GM12878 (cell line): ENCODE measurements at regions not wholly inside any gene's neighbourhood (a gene's known extent, or its start where the extent isn't known, plus 50 kb on each side); places are given as distances from the start of the nearest gene placed in this dataset.
A peak's percentile ranks its signal among the peaks of the same experiment; 100 is the strongest.

Experiments used
- ATF2 ChIP-seq: IDR thresholded peaks from 2 replicates; pipeline ENCODE4 v1.6.1; 2012; ENCODE audit warnings: low read length, inconsistent platforms
- BMI1 ChIP-seq: fragments of 450-650 bp; IDR thresholded peaks from 2 replicates; pipeline ENCODE4 v1.6.1; 2016; ENCODE audit warnings: mild to moderate bottlenecking, moderate library complexity, borderline replicate concordance
- CEBPZ ChIP-seq: fragments of 150-350 bp; IDR thresholded peaks from 2 replicates; pipeline ENCODE4 v1.6.1; 2016; ENCODE audit warnings: low read depth, low read length
- CUX1 ChIP-seq: IDR thresholded peaks from 2 replicates; pipeline ENCODE4 v1.6.1; 2012; ENCODE audit warnings: improper control_type of control experiment, low read depth, low read length; ENCODE audit not compliant: insufficient replicate concordance
- ESRRA ChIP-seq: IDR thresholded peaks from 2 replicates; pipeline ENCODE4 v1.6.1; 2012; ENCODE audit warnings: mild to moderate bottlenecking, low read length, improper control_type of control experiment
- FOS ChIP-seq: IDR thresholded peaks from 3 replicates; pipeline ENCODE4 v1.6.1; 2011; ENCODE audit warnings: borderline replicate concordance; ENCODE audit not compliant: insufficient read length; ENCODE audit errors: extremely low read depth
- FOXK2 ChIP-seq: fragments of 450-650 bp; IDR thresholded peaks from 2 replicates; pipeline ENCODE4 v1.6.1; 2017; ENCODE audit warnings: mild to moderate bottlenecking, moderate library complexity
- IKZF2 ChIP-seq, 2 experiments: fragments of 450-650 bp; IDR thresholded peaks; 2 replicates each; pipeline ENCODE4 v1.6.1; 2017; ENCODE audit warnings: mild to moderate bottlenecking in 2 of 2, moderate library complexity in 2 of 2
- KDM1A ChIP-seq: fragments of 200-600 bp; sonication (generic); IDR thresholded peaks from 2 replicates; pipeline ENCODE4 v1.6.1; 2016; ENCODE audit warnings: borderline replicate concordance
- MAX ChIP-seq: IDR thresholded peaks from 2 replicates; pipeline ENCODE4 v1.6.1; 2012; ENCODE audit warnings: low read depth, low read length, improper control_type of control experiment
- MYC ChIP-seq: IDR thresholded peaks from 2 replicates; pipeline ENCODE4 v1.6.1; 2011; ENCODE audit warnings: mild to moderate bottlenecking, low read length, moderate library complexity, inconsistent platforms; ENCODE audit not compliant: insufficient read depth, insufficient replicate concordance, insufficient read length, severe bottlenecking
- NFIC ChIP-seq: IDR thresholded peaks from 2 replicates; pipeline ENCODE4 v1.6.1; 2012; ENCODE audit warnings: low read depth, mild to moderate bottlenecking, inconsistent platforms, low read length, moderate library complexity
- RFX5 ChIP-seq: IDR thresholded peaks from 2 replicates; pipeline ENCODE4 v1.6.1; 2011; ENCODE audit warnings: low read depth, low read length, improper control_type of control experiment
- STAT3 ChIP-seq: IDR thresholded peaks from 2 replicates; pipeline ENCODE4 v1.6.1; 2011; ENCODE audit warnings: low read depth, low read length, improper control_type of control experiment
- TAF1 ChIP-seq: IDR thresholded peaks from 2 replicates; pipeline ENCODE4 v1.6.1; 2011; ENCODE audit warnings: mild to moderate bottlenecking, low read depth, low read length, borderline replicate concordance
- ZNF217 ChIP-seq: fragments of 450-650 bp; IDR thresholded peaks from 2 replicates; pipeline ENCODE4 v1.6.1; 2017; ENCODE audit warnings: antibody characterized with exemption, mild to moderate bottlenecking
- ZNF592 ChIP-seq: fragments of 450-650 bp; IDR thresholded peaks from 2 replicates; pipeline ENCODE4 v1.6.1; 2017; ENCODE audit warnings: mild to moderate bottlenecking, moderate library complexity

GRCh38 chr14:34220921-34221320, 241.1 kb downstream of the SPTSSA start (continued):
- no peak for TF ChIP-seq ATF2
- TF ChIP-seq ZNF592 = 0 out of 2 replicates have a peak, but pooled peaks have one; percentile 29
- no peak for TF ChIP-seq KDM1A
- no peak for TF ChIP-seq MAX
- TF ChIP-seq TAF1 = no peak
- TF ChIP-seq NFIC = no peak
- TF ChIP-seq CEBPZ = no peak
- no peak for TF ChIP-seq FOS
- no peak for TF ChIP-seq ZNF217
- TF ChIP-seq IKZF2 (IDR thresholded peaks at IDR 0.05) = peak; percentile 90 to 92; a peak in 3 of 4 replicates
- TF ChIP-seq ESRRA = no peak
- TF ChIP-seq BMI1 = peak; percentile 23; the same call in 1 of the 2 replicates
- no peak for TF ChIP-seq RFX5
- TF ChIP-seq FOXK2 = peak; percentile 55; the same call in 1 of the 2 replicates
- no peak for TF ChIP-seq MYC
- TF ChIP-seq CUX1 = no peak
- TF ChIP-seq STAT3 = no peak
